Thyroid gland (tissue), 4 donors: ENCODE measurements at regions not wholly inside any gene's neighbourhood (a gene's known extent, or its start where the extent isn't known, plus 50 kb on each side); places are given as distances from the start of the nearest gene placed in this dataset.
A peak's percentile ranks its signal among the peaks of the same experiment; 100 is the strongest.

Experiments
- DNase-seq, 2 donors: peaks; one replicate each; pipeline ENCODE4 v3.0.0-alpha.2; 2019
- H3K27ac ChIP-seq, 3 donors: fragments of 200-600 bp; sonication (generic); 1 replicate in 2 of 3; 2 replicates in 1 of 3; pipeline ENCODE4 v1.5.1; 2016 to 2019; ENCODE audit warnings: mild to moderate bottlenecking in 1 of 3, moderate library complexity in 1 of 3
- H3K27me3 ChIP-seq: fragments of 200-600 bp; sonication (generic); one replicate; pipeline ENCODE4 v1.5.1; 2019
- H3K36me3 ChIP-seq, 2 donors: fragments of 200-600 bp; sonication (generic); one replicate each; pipeline ENCODE4 v1.5.1; 2016 to 2019
- H3K4me1 ChIP-seq, 2 donors: fragments of 200-600 bp; sonication (generic); one replicate each; pipeline ENCODE4 v1.5.1; 2017 to 2019
- H3K4me3 ChIP-seq, 3 donors: fragments of 200-600 bp; sonication (generic); replicated peaks in 1 of 3; 1 replicate in 2 of 3; 2 replicates in 1 of 3; pipeline ENCODE4 v1.5.1; 2016; ENCODE audit warnings: mild to moderate bottlenecking in 1 of 3
- H3K9me3 ChIP-seq: fragments of 200-600 bp; sonication (generic); one replicate; pipeline ENCODE4 v1.5.1; 2017
- POLR2A ChIP-seq, 2 donors: fragments of 450-650 bp; IDR thresholded peaks; one replicate each; pipeline ENCODE4 v1.6.1; 2017; ENCODE audit warnings: antibody characterized with exemption in 2 of 2, mild to moderate bottlenecking in 2 of 2, moderate library complexity in 1 of 2
- WGBS, 2 donors: methylation state at CpG; one replicate each; pipeline ENCODE4 v1.1.5; 2017; 5-methylcytosine and 5-hydroxymethylcytosine counted together
- intact Hi-C: fragments of 100-400 bp; cut with DNase I; formaldehyde crosslinking; loops from one replicate; pipeline ENCODE4 v1.15.1; 2023
- TF ChIP-seq, protein P1 (sequence below), 6 experiments: fragments of 200-600 bp in 3 of 6; fragments of 450-650 bp in 3 of 6; sonication (generic) in 3 of 6; IDR thresholded peaks; one replicate each; pipeline ENCODE4 v1.5.1; 2016 to 2019; ENCODE audit warnings: antibody characterized with exemption in 6 of 6, mild to moderate bottlenecking in 2 of 6, inconsistent platforms in 1 of 6, moderate library complexity in 1 of 6

DNA sequence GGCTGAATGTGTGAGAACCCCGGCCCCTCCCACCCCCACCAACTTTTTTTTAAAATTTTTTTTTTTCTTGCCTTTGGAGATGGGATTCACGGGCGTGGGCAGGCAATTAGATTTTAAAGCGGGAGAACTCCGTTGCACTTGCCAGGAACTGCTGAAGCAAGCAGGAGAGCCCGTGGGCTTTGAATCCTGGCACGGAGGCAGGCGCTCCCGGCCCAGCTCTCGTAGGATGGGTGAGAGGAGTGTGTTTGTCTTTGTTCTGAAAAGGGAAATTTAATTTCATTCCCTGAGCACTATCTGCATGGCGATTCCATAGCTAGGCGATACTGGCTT lies 54.3 kb upstream of the BOD1 start:
- peaks cover 33 to 47% of the 10 kb centered on the region in 2 donors for H3K4me1 ChIP-seq
- DNase-seq: peak; percentile 88 to 91
- no peak for TF ChIP-seq POLR2A (IDR thresholded peaks at IDR 0.05)
- TF ChIP-seq, protein P1, sequence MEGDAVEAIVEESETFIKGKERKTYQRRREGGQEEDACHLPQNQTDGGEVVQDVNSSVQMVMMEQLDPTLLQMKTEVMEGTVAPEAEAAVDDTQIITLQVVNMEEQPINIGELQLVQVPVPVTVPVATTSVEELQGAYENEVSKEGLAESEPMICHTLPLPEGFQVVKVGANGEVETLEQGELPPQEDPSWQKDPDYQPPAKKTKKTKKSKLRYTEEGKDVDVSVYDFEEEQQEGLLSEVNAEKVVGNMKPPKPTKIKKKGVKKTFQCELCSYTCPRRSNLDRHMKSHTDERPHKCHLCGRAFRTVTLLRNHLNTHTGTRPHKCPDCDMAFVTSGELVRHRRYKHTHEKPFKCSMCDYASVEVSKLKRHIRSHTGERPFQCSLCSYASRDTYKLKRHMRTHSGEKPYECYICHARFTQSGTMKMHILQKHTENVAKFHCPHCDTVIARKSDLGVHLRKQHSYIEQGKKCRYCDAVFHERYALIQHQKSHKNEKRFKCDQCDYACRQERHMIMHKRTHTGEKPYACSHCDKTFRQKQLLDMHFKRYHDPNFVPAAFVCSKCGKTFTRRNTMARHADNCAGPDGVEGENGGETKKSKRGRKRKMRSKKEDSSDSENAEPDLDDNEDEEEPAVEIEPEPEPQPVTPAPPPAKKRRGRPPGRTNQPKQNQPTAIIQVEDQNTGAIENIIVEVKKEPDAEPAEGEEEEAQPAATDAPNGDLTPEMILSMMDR (IDR thresholded peaks at IDR 0.05): no peak
- H3K36me3 ChIP-seq: no peaks in the 10 kb centered on the region
- H3K27ac ChIP-seq: peak overlapping the region; percentile 84 to 94 (median 84)
- no peak overlapping the region for H3K4me3 ChIP-seq
- 20 to 25% methylated on average over 10 to 12 of the region's 12 CpGs for WGBS, 2 donors
- H3K27me3 ChIP-seq: no peaks in the 10 kb centered on the region
- intact Hi-C loops: no loop called here
- no peaks in the 10 kb centered on the region for H3K9me3 ChIP-seq

DNA sequence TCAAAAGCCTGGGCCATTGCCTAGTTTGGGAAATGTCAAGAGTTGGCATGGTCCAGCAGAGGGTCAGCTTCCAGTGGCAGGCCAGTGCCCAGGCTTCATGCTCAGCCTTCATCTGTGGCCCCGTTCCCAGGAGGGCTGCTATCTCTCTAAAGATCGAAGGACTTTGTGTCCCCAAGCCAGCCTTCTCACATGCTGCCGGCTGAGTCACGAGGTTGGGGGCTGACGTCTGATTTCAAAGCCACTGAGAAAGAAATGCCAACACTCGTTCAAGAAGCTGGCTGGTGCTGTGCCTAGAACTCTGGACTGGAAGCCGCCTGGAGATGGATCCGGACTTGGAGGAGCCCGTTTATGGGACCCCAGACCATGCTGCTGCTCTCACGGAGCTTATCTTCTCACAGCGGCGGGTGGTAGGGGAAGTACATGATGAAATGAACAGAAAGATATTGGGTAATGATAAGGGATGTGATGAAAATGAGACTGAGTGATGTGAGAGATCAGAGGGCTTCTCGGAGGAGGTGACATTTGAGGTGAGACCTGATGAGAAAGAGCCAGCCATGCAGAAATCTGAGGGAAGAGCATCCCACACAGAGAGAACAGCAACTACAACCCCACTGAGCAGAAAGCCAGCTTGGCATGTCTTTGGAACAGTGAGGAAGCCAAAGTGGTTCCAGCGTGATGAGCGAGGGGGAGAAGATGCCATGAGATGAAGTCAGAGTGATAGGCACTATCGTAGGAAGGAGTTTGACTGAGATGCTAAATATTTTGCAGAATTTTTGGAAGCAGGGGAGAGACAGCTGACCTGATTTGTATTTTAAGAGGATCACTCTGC lies 54.9 kb upstream of the BOD1 start:
- Histone ChIP-seq H3K4me3 (no peak overlapping the region), H3K36me3 (no peaks in the 10 kb centered on the region), H3K4me1 (peaks cover 33 to 47% of the 10 kb centered on the region in 2 donors), H3K27ac (peak overlapping the region; percentile 84 to 94 (median 84)), H3K27me3 (no peaks in the 10 kb centered on the region), H3K9me3 (no peaks in the 10 kb centered on the region)
- peak; percentile 98 for DNase-seq
- WGBS, 2 donors: 52 to 59% methylated on average over 13 to 16 of the region's 16 CpGs
- TF ChIP-seq, protein P1 (IDR thresholded peaks at IDR 0.05): no peak
- peak in 1 of 2 donors; percentile 79 for TF ChIP-seq POLR2A (IDR thresholded peaks at IDR 0.05)
- intact Hi-C loops: no loop called here

DNA sequence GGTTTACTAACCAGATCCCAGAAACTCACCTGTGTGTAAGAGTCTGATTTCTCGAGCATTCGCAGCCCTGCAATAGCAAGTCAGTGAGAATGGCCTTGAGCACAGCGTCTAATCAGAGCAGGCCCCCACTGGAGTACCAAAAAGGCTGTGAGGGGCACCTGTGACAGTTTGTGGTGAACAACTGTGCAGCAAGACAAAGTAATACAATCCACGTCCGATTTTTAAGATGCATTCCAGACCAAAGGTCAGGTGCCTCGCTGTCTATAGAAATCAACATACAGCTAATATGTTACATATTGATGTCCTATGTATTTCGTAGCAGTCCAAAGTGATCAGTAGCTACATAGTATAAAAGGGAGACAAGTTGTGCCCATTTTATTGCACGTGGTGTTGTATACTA lies 55.7 kb upstream of the BOD1 start:
- DNase-seq: no peak
- TF ChIP-seq, protein P1 (IDR thresholded peaks at IDR 0.05): no peak
- TF ChIP-seq POLR2A (IDR thresholded peaks at IDR 0.05): no peak
- H3K9me3 ChIP-seq: no peaks in the 10 kb centered on the region
- peaks cover 33 to 45% of the 10 kb centered on the region in 2 donors for H3K4me1 ChIP-seq
- H3K4me3 ChIP-seq: no peak overlapping the region
- peak overlapping the region; percentile 84 to 94 (median 84) for H3K27ac ChIP-seq
- WGBS, 2 donors: 93 to 94% methylated on average over 8 of the region's 8 CpGs
- intact Hi-C loops: no loop called here
- no peaks in the 10 kb centered on the region for H3K36me3 ChIP-seq
- no peaks in the 10 kb centered on the region for H3K27me3 ChIP-seq

DNA sequence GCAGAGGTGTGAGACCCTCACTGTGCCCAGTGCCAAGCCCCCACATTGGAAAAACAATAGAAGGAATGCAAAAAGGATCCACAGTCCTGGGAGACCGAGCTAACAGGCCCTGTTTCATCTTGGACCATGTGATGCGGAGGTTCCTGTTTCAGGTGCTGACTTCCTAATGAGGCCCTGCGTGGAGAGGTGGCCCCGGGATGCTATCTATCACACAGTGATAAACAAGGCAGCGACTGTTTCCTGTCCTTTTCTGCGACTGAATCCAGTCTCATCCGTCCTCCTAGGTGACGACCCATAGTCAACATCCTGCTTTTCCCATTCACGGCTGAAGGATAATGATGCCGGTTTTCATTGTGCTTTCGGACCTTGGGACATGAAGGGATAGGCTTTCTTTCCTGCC lies 56.4 kb upstream of the BOD1 start:
- Histone ChIP-seq H3K4me1 (peaks cover 28 to 38% of the 10 kb centered on the region in 2 donors), H3K27me3 (no peaks in the 10 kb centered on the region), H3K9me3 (no peaks in the 10 kb centered on the region), H3K27ac (peak overlapping the region in 1 of 3 donors; percentile 94), H3K4me3 (no peak overlapping the region), H3K36me3 (no peaks in the 10 kb centered on the region)
- DNase-seq: no peak
- TF ChIP-seq, protein P1 (IDR thresholded peaks at IDR 0.05): no peak
- no peak for TF ChIP-seq POLR2A (IDR thresholded peaks at IDR 0.05)
- intact Hi-C loops: no loop called here
- WGBS, 2 donors: 72 to 85% methylated on average over 11 of the region's 11 CpGs

DNA sequence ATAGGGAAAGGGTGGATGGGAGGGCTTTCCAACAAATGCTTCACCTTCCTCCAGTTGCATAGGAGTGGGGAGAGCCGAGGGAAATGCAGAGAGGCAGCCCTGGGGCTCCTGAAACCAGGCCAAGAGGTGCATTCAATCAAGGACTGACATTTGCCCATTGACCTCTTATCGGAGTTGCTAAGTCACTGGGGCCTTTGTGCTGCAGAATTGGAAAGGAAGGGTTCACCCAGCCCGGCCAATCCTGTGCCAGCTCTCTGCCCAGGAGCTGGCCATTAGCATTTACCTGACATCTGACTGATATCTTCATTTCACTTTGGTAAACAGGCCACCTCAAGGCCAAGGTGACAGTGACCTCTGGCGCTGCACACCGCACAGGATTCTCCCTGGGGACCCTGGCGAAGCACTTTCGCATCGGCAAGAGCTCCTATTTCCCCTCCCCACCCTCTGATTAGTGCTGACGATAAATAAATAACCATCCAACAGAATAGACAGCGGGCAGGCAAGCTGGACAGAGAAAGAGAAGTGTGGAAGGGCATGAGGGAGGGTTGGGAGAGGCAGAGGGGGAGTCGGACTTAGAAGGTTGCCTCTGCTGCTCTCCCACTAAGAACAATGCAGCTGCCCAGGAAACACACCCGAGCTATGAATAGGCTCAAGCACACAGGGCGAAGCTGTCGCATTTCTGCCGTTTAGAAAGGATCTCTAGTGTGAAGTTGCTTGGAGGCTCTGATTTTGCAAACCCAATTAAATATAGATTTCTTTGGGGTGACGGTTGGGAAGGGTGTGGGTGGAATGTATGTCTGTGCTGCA lies 57.0 kb upstream of the BOD1 start:
- Histone ChIP-seq H3K9me3 (no peaks in the 10 kb centered on the region), H3K27me3 (no peaks in the 10 kb centered on the region), H3K4me3 (no peak overlapping the region), H3K4me1 (peaks cover 28 to 33% of the 10 kb centered on the region in 2 donors), H3K36me3 (no peaks in the 10 kb centered on the region), H3K27ac (peak overlapping the region in 1 of 3 donors; percentile 94)
- DNase-seq: no peak
- intact Hi-C loops: no loop called here
- TF ChIP-seq, protein P1 (IDR thresholded peaks at IDR 0.05): no peak
- no peak for TF ChIP-seq POLR2A (IDR thresholded peaks at IDR 0.05)
- 68 to 74% methylated on average over 16 of the region's 16 CpGs for WGBS, 2 donors
